IPS-18c (cell line): ENCODE measurements at regions not wholly inside any gene's neighbourhood (a gene's known extent, or its start where the extent isn't known, plus 50 kb on each side); places are given as distances from the start of the nearest gene placed in this dataset.

Source experiments
- H3K4me3 ChIP-seq: 2 replicates; pipeline ENCODE4 v1.7.0; 2013; ENCODE audit warnings: low read depth, mild to moderate bottlenecking, low read length, moderate library complexity; ENCODE audit not compliant: insufficient read depth
- H3K9me3 ChIP-seq: one replicate; pipeline ENCODE4 v1.6.1; 2013; ENCODE audit warnings: mild to moderate bottlenecking, low read length, moderate library complexity; ENCODE audit not compliant: control insufficient read depth, insufficient read depth

DNA sequence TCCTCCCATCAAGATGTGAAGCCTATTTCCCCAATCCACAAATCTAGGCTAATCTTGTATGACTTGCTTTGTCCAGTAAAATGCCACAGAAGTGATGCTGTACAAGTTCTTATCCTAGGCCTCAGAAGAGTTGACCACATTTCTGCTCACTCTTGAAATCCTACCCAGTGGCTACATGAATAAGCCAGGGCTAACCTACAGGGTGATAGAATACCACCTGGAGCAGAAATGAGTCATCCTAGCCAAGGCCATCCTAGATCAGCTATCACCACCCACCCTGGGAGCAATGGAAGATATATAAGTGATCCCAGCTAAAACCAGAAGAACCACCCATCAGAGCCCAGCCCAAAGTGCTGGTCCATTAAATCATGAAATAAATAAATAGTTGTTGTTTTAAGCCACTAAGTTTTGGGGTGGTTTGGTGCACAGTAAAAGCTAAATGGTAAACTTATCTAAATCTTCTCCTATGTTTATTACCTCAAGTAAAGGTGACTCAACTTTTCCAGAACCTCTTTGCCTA, 105.1 kb downstream of the RPS29 start:
- no peaks in the 10 kb centered on the region for H3K9me3 ChIP-seq
- no peak overlapping the region for H3K4me3 ChIP-seq

DNA sequence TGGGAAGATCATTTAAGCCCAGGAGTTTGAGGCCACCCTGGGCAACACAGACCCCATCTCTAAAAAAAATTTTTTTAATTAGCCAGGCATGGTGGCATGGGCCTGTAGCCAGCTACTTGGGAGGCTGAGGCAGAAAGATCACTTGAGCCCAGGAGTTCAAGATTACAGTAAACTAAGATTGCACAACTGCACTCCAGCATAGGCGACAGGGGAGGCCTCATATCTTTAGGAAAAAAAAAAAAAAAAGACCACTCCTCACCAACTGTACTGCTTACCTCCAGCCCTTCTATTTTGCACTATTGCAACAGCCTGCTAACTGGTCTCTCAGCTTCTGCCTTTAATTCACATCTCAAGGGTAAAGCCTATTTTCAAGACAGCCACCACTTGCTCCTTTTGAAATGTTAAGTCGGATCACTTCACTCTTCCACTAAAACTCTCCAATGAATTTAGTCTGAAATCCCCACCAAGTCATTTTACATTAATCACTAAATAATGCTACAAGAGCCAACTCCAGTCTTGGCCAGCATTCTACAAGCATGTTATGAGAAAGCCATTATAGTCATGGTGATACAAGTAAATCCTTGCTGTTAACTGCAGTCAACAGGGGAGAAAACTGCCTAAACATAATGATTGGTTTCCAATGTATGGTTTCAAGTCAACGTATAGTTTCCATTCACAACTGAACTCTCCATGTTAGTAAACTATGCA, 106.0 kb downstream of the RPS29 start:
- no peak overlapping the region for H3K4me3 ChIP-seq

DNA sequence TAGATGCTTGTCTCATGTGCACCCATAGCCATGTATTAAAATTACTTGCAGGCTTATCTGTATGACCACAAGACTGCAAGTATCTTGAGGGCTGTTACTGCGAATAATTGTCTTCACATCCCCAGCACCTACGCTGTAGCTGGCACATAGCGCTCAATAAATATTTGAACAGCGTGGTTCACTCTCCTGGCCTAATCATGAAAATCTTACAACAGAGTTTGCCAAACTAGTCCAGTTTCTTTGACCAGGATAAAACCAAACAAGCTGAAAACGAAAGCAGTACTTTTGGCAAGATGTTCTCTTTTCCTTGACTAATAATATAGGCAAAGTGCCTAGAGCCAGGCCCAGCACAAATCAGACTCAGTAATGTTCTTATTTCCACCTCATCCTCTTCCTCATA, 106.7 kb downstream of the RPS29 start:
- H3K9me3 ChIP-seq: no peaks in the 10 kb centered on the region
- no peak overlapping the region for H3K4me3 ChIP-seq

More for the DNA sequence above, 106.0 kb downstream of the RPS29 start:
- no peaks in the 10 kb centered on the region for H3K9me3 ChIP-seq

DNA sequence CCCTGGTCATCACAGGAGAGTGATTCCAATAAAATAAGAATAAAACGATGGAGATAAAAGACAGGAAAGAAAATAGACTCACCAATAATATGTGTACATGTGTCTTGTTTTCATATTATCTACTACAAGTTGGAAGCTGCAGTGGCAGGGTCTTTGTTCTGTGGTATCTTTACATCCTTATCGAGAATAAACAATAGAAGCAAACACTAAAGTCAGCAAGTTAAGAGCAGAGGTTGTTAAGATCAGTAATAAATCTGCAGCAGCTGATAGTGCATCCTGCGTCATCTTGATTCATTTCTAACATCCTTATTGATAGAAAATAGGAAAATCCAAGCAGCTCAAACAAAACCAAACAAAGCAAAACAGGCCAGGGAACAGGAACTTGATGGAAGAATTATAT, 107.4 kb downstream of the RPS29 start:
- H3K9me3 ChIP-seq: no peaks in the 10 kb centered on the region

DNA sequence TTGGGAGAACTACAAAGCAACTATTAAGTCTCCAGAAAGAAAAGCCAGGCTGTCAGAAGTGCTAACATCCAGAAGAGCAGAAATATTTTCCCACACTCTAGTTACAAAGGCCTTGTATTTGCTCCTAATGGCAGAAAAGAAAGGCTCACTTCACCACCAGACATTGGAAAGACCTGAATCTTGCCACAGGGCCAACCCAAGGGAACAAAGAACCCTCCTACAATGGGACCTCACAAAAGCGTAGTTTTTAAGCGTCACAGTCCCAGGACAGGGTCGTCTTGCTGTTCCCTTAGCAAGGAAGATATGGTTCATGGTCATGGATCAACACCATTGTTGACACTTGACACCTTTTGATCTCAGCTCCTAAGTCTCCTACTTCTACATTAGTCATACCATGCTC, 119.1 kb downstream of the RPS29 start:
- Histone ChIP-seq H3K4me3 (no peak overlapping the region), H3K9me3 (no peaks in the 10 kb centered on the region)

More for the DNA sequence above, 107.4 kb downstream of the RPS29 start:
- no peak overlapping the region for H3K4me3 ChIP-seq

DNA sequence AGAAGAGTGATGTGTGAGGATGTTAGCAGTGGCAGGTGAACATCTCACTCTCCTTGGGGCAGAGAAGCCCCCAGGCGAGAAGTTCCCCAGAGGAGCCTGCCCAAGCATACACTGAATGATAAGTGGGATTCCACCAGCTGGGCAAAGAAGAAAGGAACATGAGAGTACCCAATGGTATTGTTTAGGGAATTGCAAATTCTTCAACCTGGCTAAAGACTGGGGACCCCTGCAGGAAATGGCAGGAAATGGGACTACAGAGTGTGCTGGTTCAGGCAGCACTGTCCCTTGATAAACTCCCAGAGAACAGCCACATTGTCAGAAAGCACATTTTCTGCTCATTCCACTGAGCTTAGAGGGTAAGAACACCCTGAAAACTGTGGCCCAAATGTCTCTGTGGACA, 121.3 kb downstream of the RPS29 start:
- Histone ChIP-seq H3K4me3 (no peak overlapping the region), H3K9me3 (no peaks in the 10 kb centered on the region)

DNA sequence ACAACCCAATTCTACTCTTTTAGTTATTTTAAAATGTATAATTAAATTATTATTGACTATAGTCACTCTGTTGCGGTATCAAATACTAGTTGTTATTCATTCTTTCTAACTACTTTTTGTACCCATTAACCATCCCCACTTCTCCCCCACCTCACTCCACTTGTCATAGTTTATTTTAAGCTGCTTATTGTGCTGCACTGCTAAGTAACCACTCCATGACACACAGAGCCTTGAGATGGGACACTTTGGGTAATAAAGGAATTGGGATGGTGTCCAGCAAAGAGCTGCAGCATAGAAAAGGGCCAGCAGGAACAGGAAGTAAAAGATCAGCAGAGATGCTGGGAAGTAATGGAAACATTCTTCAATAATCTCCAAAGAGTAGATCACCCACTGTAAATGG, 123.0 kb downstream of the RPS29 start:
- H3K9me3 ChIP-seq: no peaks in the 10 kb centered on the region
- no peak overlapping the region for H3K4me3 ChIP-seq

DNA sequence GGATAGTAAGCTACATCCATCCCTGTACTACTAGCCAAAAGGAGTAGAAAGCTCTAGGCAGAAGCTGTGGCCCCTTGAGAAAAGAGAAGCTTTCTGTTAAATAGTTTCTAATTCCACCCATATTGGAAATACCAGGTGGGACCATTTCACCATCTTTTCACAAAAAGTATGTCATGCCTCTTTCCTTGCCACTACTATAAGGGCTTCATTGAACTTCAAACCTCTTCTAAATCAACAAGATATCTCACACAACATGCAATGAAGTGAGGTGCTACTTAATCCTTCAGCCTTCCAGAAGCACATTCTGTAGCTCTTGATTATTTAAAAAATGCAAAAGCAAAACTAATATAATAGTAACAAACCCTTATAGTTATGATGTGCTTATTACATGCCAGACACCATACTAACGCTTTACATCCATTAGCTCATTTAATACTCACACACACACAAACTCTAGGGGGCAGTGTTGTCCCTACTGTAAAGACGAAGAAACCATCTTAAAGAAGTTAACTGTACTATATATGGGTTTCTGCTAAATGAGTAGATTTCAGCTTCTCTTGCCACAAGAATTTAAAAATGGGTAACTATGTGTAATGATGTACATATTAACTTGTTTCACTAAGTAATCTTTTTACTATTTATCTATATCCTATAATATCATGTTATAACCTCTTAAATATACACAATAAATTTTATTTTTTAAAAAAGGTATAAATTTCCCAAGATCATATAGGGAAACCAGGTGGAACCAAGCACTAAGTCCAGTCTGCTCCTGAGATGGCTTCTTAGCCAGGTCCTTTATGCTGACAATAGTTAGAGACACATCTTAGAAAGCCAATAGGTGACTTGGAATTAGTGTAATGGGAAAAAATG, 124.4 kb downstream of the RPS29 start:
- Histone ChIP-seq H3K9me3 (no peaks in the 10 kb centered on the region), H3K4me3 (no peak overlapping the region)

DNA sequence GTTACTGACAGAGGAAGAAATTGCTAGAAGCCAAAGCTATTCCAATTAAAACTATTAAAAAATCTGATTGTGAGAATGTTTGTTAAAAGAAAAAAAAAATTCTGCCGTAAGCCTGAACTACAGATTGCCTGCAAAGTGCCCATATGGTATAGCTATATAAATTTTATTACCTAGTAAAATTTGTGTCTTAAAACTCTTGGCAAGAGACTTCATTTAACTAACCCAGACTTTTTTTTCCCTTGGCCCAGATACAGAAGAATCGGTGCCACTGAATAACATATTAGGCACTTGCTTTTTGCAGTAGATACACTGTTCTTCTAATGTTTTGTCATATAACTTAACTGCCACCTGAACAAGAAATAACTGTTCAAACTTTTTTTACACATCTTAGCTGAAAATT, 125.5 kb downstream of the RPS29 start:
- Histone ChIP-seq H3K9me3 (no peaks in the 10 kb centered on the region), H3K4me3 (no peak overlapping the region)

DNA sequence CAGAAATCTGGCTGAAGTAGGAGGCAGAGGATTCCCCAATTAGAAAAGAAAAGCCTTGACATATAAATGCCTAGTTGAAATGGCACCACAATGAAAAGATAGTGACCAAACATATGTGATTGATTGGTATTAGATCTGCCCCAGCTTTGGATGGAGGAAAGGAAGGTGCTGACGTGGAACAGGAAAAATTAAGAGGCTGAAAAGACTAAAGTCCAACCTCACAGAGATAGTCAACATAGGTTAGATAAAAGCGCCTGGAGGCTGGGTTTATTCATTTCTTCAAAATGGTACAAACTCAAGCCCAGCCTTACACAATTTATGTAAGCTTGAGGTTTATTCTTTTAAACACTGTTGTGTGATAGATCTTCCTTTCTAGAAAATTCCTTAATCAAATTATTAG, 129.6 kb downstream of the RPS29 start:
- Histone ChIP-seq H3K4me3 (no peak overlapping the region), H3K9me3 (no peaks in the 10 kb centered on the region)

DNA sequence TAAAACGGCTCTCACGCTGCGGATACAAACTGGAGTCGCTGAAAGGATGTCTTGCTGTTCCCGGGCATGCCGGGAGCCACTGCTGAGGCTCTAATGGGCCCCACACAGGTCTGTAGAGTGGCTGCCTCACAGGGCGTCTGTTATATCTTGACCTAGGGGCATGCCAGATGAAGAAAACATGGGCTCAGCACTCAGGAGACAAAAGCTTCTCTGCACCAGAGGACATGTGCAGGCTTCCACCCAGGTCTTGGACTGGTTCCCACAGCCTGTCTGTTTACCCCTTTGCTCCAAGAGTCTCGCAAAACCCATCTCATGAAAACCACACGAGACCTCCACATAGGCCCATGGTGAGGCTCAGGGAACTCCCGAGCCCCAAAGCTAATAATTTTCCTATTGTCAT, 134.2 kb downstream of the RPS29 start:
- H3K9me3 ChIP-seq: no peaks in the 10 kb centered on the region
- H3K4me3 ChIP-seq: no peak overlapping the region

DNA sequence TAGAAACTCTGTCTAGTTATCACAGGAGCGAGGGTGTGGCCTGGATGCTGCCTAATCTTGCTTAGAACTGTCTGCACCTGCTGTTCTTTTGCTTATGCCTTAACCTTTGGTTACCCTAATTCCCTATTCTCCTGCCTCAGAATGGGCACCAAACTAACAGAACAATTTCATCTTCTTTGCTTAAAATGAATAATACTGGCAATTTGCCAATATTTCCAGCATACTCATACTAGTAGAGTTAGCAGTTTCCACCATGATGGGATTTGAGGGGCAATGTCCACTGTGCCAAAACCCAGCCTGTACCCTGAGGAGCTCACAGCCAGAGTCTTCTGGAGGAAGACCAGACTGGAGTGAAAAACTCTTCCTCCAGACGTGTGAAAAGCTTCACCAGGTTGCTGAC, 136.4 kb downstream of the RPS29 start:
- Histone ChIP-seq H3K9me3 (no peaks in the 10 kb centered on the region), H3K4me3 (no peak overlapping the region)

DNA sequence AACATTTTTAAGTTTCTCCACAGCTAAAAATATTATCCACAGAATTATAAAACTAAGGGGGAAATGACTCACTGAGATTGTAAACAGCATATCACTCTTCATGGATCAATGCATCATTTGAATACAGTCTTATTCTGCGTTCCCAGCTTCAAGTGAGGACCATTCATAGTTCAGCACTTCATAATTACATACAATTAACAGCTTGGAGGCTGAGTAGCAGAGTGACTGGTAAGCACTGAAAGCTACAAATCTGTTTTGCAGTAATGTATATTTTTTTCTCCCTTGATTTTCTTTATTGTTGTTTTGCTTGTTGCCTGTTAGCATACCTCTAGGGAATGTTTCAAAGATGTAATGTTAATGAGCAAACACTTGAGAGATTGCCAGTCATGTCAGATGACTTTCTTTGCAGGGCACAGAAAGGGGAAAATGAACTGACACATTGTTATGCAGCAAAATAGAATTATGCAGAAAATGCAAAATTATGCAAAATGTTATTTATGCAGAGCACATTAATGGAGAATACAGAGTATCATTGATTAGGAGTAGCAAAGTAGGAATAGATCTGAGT, 138.6 kb downstream of the RPS29 start:
- no peak overlapping the region for H3K4me3 ChIP-seq
- H3K9me3 ChIP-seq: no peaks in the 10 kb centered on the region

DNA sequence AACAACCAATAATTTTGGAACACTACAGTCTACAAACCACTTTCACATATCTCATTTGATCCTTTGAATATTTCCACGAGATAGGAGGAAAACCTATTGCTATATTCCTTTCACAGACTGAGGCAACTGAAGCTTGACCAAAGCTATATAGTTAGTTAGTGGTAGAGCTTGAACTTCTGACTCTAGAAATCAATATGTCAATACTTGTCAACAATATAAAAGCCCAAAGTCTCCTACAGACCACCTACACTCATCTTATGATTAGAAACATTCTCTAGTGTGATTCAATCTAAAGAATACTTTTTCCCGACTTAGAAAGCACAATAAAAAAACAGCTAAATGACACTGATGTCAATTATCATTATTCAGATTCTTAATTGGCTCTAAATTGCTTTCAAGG, 139.4 kb downstream of the RPS29 start:
- Histone ChIP-seq H3K9me3 (no peaks in the 10 kb centered on the region), H3K4me3 (no peak overlapping the region)

DNA sequence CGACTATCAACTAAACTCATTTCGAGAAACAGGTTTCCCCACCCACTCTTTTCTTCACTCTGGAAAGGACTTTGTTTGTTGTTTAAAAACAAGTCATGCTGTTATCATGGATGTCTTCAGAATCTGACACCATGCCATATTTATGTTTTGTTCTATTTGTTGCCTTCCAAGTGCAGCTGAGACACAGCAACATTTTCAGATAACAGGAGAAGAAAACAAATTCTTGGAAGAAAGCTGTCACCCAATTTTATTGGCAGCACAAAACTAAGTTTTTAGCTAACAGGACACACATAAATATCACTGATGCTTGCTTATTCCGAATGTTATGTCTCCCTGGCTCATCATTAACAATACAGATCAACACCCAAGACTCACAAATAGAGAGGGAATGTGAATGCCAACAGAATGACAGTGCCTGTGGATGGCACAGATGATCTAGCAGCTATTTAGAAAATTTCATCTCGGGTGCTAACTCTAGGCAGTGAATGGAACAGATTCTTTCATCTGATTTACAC, 147.9 kb downstream of the RPS29 start:
- Histone ChIP-seq H3K4me3 (no peak overlapping the region), H3K9me3 (no peaks in the 10 kb centered on the region)

DNA sequence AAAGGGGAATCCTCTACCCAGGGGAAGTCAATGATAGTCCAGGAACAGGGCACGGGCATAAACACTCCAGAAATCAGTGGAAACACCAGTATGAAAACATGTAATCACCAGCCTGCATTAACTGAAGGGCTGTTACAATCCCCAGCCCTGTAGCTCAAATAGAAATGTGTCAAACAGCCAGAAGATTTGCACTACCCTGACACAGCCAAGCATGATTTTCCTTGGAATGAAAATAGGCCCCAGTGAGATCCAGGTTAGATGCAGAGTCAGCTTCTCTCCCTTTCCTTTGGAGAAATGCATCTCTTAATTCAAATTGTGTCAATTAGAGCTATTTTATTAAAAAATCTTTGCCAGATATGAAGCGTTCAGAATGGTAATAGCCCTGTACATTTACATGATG, 158.1 kb downstream of the RPS29 start:
- no peak overlapping the region for H3K4me3 ChIP-seq

DNA sequence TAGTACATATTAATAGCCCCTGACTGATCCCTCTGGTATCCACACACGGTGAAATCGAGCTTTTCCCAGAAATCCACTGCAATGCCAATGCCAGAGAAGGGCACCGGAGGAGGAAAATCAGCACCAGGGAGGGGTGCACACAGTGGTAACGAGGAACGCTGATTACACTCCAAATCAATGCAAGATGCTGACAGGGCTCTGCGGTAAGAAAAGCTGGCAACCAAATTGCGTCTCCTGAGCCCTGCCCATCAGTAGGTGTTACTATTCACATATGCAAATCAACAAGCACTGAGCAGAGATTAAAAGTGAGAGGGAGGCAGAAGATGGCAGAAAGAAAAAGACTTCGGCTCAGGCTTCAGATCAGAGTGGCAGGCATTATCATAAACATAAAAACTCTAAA, 159.1 kb downstream of the RPS29 start:
- Histone ChIP-seq H3K9me3 (no peaks in the 10 kb centered on the region), H3K4me3 (no peak overlapping the region)

More for the DNA sequence above, 158.1 kb downstream of the RPS29 start:
- H3K9me3 ChIP-seq: no peaks in the 10 kb centered on the region

DNA sequence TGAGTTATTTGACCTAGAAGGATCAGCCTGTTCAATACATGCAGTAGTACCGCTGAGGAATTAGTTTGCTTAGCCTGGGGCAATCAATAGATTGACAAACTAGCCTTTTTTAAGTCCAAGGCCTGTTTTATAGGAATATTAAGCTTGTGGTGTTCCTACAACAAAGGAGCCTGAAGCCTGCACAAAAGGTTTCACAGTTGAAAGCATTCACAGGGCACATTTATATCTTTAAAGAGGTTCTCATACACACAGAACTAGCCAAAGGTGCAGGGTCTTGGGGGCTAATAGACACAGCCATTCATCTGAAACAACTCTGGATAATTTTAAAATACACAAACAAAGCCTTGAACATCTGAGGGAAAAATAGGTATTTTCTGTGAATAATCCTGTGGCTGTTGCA, 160.3 kb downstream of the RPS29 start:
- Histone ChIP-seq H3K4me3 (no peak overlapping the region), H3K9me3 (no peaks in the 10 kb centered on the region)
